OCI-LY7 (cell line): ENCODE measurements at regions not wholly inside any gene's neighbourhood (a gene's known extent, or its start where the extent isn't known, plus 50 kb on each side); places are given as distances from the start of the nearest gene placed in this dataset.

Experiments
- BruUV-seq: library from RNA; stranded (reverse); fragments of 400-500 nt; replicated peaks from 2 replicates; lab custom pipeline; 2021; lab: Mats Ljungman, UMichigan
- CTCF ChIA-PET: fragments of 300-600 bp; sonication (Branson Sonifier 250); formaldehyde crosslinking; loops from one replicate; lab custom pipeline; 2022; ENCODE audit warnings: antibody characterized with exemption; ENCODE audit not compliant: unreplicated experiment; lab: Charles Lee
- POLR2A ChIA-PET: fragments of 300-600 bp; sonication (Branson Sonifier 250); formaldehyde crosslinking; loops from one replicate; lab custom pipeline; 2022; ENCODE audit warnings: antibody characterized with exemption; lab: Charles Lee
- DNase-seq: peaks from one replicate; pipeline ENCODE4 v3.0.0-alpha.2; 2015; ENCODE audit warnings: low spot score
- H2AFZ ChIP-seq: fragments of 200-600 bp; sonication (generic), shearing (Covaris generic); 2 replicates; pipeline ENCODE4 v1.6.1; 2014; ENCODE audit warnings: mild to moderate bottlenecking, antibody characterized with exemption, low read length, moderate library complexity
- H3K27ac ChIP-seq: fragments of 200-600 bp; sonication (generic); 2 replicates; pipeline ENCODE4 v1.5.1; 2014; ENCODE audit warnings: mixed run types, low read depth, mild to moderate bottlenecking, moderate library complexity, low read length, inconsistent platforms; ENCODE audit not compliant: poor library complexity, severe bottlenecking
- H3K36me3 ChIP-seq: fragments of 200-600 bp; sonication (generic); 2 replicates; pipeline ENCODE4 v1.6.1; 2014; ENCODE audit warnings: mild to moderate bottlenecking, antibody characterized with exemption, low read length, moderate library complexity, mixed read lengths; ENCODE audit not compliant: insufficient read depth
- H3K4me1 ChIP-seq: fragments of 200-600 bp; sonication (generic); 2 replicates; pipeline ENCODE4 v1.5.1; 2014; ENCODE audit warnings: mild to moderate bottlenecking, low read length; ENCODE audit not compliant: insufficient read depth, poor library complexity, severe bottlenecking
- H3K4me2 ChIP-seq: fragments of 200-600 bp; sonication (generic); 2 replicates; pipeline ENCODE4 v1.6.1; 2014; ENCODE audit warnings: mild to moderate bottlenecking, low read length
- H3K4me3 ChIP-seq: fragments of 200-600 bp; sonication (generic); 2 replicates; pipeline ENCODE4 v1.5.1; 2014; ENCODE audit warnings: mild to moderate bottlenecking, low read depth, low read length; ENCODE audit not compliant: poor library complexity, severe bottlenecking
- H3K79me2 ChIP-seq: fragments of 200-600 bp; sonication (generic); 2 replicates; pipeline ENCODE4 v1.6.1; 2016; ENCODE audit warnings: low read depth, mild to moderate bottlenecking, low read length, moderate library complexity, mixed read lengths; ENCODE audit not compliant: insufficient read depth
- H3K9me2 ChIP-seq: fragments of 200-600 bp; sonication (generic); 2 replicates; pipeline ENCODE4 v1.6.1; 2016; ENCODE audit warnings: mild to moderate bottlenecking, low read length, mixed read lengths; ENCODE audit not compliant: insufficient read depth
- H3K9me3 ChIP-seq: fragments of 200-600 bp; sonication (generic); 2 replicates; pipeline ENCODE4 v1.6.1; 2014; ENCODE audit warnings: mild to moderate bottlenecking, mixed run types, low read length, mixed read lengths
- H4K20me1 ChIP-seq: fragments of 200-600 bp; sonication (generic); 2 replicates; pipeline ENCODE4 v1.6.1; 2014; ENCODE audit warnings: mild to moderate bottlenecking, antibody characterized with exemption, low read length, moderate library complexity, mixed read lengths; ENCODE audit not compliant: insufficient read depth
- CTCF ChIP-seq: fragments of 200-600 bp; sonication (generic); conservative IDR thresholded peaks from 2 replicates; pipeline ENCODE4 v1.5.1; 2014; ENCODE audit warnings: mild to moderate bottlenecking, antibody characterized with exemption, low read length, moderate library complexity, mixed read lengths
- EZH2phosphoT487 ChIP-seq: fragments of 200-600 bp; sonication (generic); IDR thresholded peaks from 2 replicates; pipeline ENCODE4 v1.6.1; 2018; ENCODE audit warnings: low read depth, borderline replicate concordance, mild to moderate bottlenecking, mixed run types, antibody characterized with exemption, low read length, moderate library complexity, mixed read lengths
- intact Hi-C: fragments of 100-400 bp; cut with micrococcal nuclease; formaldehyde crosslinking; loops from one replicate; pipeline ENCODE4 v1.10.0; 2022; ENCODE audit not compliant: unreplicated experiment

GRCh38 chr7:98551611-98552273 is 65.3 kb upstream of the NPTX2 start:
- no peaks in the 10 kb centered on the region for H3K4me1 ChIP-seq
- no peaks in the 10 kb centered on the region for H3K9me2 ChIP-seq
- intact Hi-C loops, result no loop called here
- no peak overlapping the region for H3K4me3 ChIP-seq
- H4K20me1 ChIP-seq, result no peaks in the 10 kb centered on the region
- no peaks in the 10 kb centered on the region for H3K36me3 ChIP-seq
- no peak overlapping the region for H3K27ac ChIP-seq
- no peak overlapping the region for H2AFZ ChIP-seq
- H3K4me2 ChIP-seq, result no peak overlapping the region
- ChIA-PET CTCF (no interaction called here), POLR2A (interaction anchor here (0.6 to 0.8 kb wide), 2 partner anchors 191 to 213 kb away, joined by 3 read pairs; no protein-coding TSS in a partner anchor)
- H3K9me3 ChIP-seq, result peaks cover 5% of the 10 kb centered on the region; the same call in 1 of the 2 replicates
- TF ChIP-seq EZH2phosphoT487 (no peak), CTCF (no peak)
- BruUV-seq, result no TSS peak
- no peak for DNase-seq
- no peaks in the 10 kb centered on the region for H3K79me2 ChIP-seq

DNA sequence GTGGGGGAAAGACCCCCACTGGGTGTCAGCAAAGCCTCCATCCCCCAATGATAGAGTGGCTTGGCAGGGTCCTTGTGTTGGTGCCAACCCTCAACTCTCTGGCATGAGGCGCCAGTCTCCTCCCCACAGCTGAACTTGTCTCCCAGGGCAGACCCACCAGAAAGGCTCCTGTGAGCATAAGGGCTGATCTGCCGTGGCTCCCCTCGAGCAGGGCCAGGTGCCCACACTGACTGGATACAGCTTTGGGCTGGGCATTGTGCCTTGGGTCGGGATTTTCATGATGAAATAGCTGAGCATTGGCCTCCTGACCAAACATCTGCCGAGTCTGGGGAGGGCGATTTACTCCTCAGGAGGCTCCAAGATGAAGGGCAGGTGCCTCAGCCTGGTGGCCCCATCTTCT is 68.1 kb upstream of the NPTX2 start:
- BruUV-seq, result no TSS peak
- POLR2A ChIA-PET, result interaction anchor here (0.6 kb wide), 1 partner anchor 853 kb away, joined by 4 read pairs; no protein-coding TSS in a partner anchor
- CTCF ChIA-PET, result no interaction called here
- Histone ChIP-seq H3K4me3 (no peak overlapping the region), H3K27ac (no peak overlapping the region), H3K4me2 (no peak overlapping the region), H3K9me3 (peaks cover 5% of the 10 kb centered on the region; the same call in 1 of the 2 replicates), H4K20me1 (no peaks in the 10 kb centered on the region), H3K9me2 (no peaks in the 10 kb centered on the region), H3K79me2 (no peaks in the 10 kb centered on the region), H2AFZ (no peak overlapping the region), H3K36me3 (no peaks in the 10 kb centered on the region), H3K4me1 (no peaks in the 10 kb centered on the region)
- TF ChIP-seq CTCF (no peak), EZH2phosphoT487 (no peak)
- no peak for DNase-seq
- intact Hi-C loops, result no loop called here

DNA sequence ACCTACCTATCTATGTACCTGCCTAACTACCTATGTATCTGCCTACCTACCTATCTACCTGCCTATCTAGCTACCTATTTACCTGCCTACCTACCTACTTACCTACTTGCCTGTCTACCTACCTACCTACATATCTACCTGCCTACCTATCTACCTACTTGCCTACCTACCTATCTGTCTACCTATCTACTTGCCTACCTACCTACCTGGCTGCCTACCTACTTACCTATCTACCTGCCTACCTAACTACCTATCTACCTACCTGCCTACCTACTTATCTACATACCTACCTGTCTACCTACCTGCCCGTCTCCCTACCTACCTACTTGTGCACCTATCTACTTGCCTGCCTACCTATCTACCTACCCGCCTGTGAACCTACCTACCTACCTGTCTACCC is 68.7 kb upstream of the NPTX2 start:
- no TSS peak for BruUV-seq
- H3K4me2 ChIP-seq, result no peak overlapping the region
- H3K4me3 ChIP-seq, result no peak overlapping the region
- no peaks in the 10 kb centered on the region for H3K9me2 ChIP-seq
- no peak overlapping the region for H3K27ac ChIP-seq
- DNase-seq, result no peak
- no peaks in the 10 kb centered on the region for H3K79me2 ChIP-seq
- peaks cover 5% of the 10 kb centered on the region; the same call in 1 of the 2 replicates for H3K9me3 ChIP-seq
- TF ChIP-seq EZH2phosphoT487, result no peak
- no peak for TF ChIP-seq CTCF
- ChIA-PET POLR2A (no interaction called here), CTCF (no interaction called here)
- no peaks in the 10 kb centered on the region for H3K36me3 ChIP-seq
- H2AFZ ChIP-seq, result no peak overlapping the region
- intact Hi-C loops, result no loop called here
- H4K20me1 ChIP-seq, result no peaks in the 10 kb centered on the region
- H3K4me1 ChIP-seq, result no peaks in the 10 kb centered on the region
